Mesendoderm (in vitro differentiated cells): ENCODE measurements at regions not wholly inside any gene's neighbourhood (a gene's known extent, or its start where the extent isn't known, plus 50 kb on each side); places are given as distances from the start of the nearest gene placed in this dataset.
"Not testable (repeated sequence)": the region's sequence is repeated elsewhere in the genome, so short reads cannot be mapped to it uniquely, and the experiment has no call there.

Experiments used
- DNase-seq: peaks from one replicate; pipeline ENCODE4 v3.0.0; 2013
- H2AK5ac ChIP-seq: 2 replicates; pipeline ENCODE4 v1.6.1; 2013; ENCODE audit warnings: low read length, inconsistent platforms
- H2BK120ac ChIP-seq: 2 replicates; pipeline ENCODE4 v1.6.1; 2013; ENCODE audit warnings: low read depth, mild to moderate bottlenecking, low read length, moderate library complexity, mixed read lengths
- H2BK15ac ChIP-seq: replicated peaks from 2 replicates; pipeline ENCODE4 v1.6.1; 2013; ENCODE audit warnings: low read depth, mild to moderate bottlenecking, moderate library complexity
- H2BK5ac ChIP-seq: 2 replicates; pipeline ENCODE4 v1.6.1; 2013; ENCODE audit warnings: low read length, inconsistent platforms
- H3K18ac ChIP-seq: 2 replicates; pipeline ENCODE4 v1.6.1; 2013; ENCODE audit warnings: mild to moderate bottlenecking, low read length, mixed read lengths
- H3K23ac ChIP-seq: one replicate; pipeline ENCODE4 v1.6.1; 2013; ENCODE audit warnings: low read length
- H3K27ac ChIP-seq: 2 replicates; pipeline ENCODE4 v1.5.1; 2013; ENCODE audit warnings: low read depth, mild to moderate bottlenecking, inconsistent platforms, low read length, moderate library complexity
- H3K27me3 ChIP-seq: 2 replicates; pipeline ENCODE4 v1.6.1; 2013; ENCODE audit warnings: low read length, control low read depth, mild to moderate bottlenecking, inconsistent platforms; ENCODE audit not compliant: insufficient read depth, poor library complexity
- H3K36me3 ChIP-seq: 2 replicates; pipeline ENCODE4 v1.6.1; 2013; ENCODE audit warnings: low read length, inconsistent platforms; ENCODE audit not compliant: control insufficient read depth, insufficient read depth
- H3K4ac ChIP-seq: one replicate; pipeline ENCODE4 v1.6.1; 2013; ENCODE audit warnings: low read depth, mild to moderate bottlenecking, low read length, moderate library complexity
- H3K4me1 ChIP-seq: 2 replicates; pipeline ENCODE4 v1.6.1; 2013; ENCODE audit warnings: low read depth, low read length, inconsistent platforms; ENCODE audit not compliant: control insufficient read depth
- H3K4me2 ChIP-seq: 2 replicates; pipeline ENCODE4 v1.6.1; 2013; ENCODE audit warnings: low read length
- H3K4me3 ChIP-seq: 2 replicates; pipeline ENCODE4 v1.5.1; 2013; ENCODE audit warnings: mild to moderate bottlenecking, low read length
- H3K56ac ChIP-seq: one replicate; pipeline ENCODE4 v1.6.1; 2013; ENCODE audit warnings: low read length
- H3K79me1 ChIP-seq: 2 replicates; pipeline ENCODE4 v1.6.1; 2013; ENCODE audit warnings: low read length, inconsistent platforms
- H3K79me2 ChIP-seq: 2 replicates; pipeline ENCODE4 v1.6.1; 2013; ENCODE audit warnings: mild to moderate bottlenecking, low read length; ENCODE audit not compliant: control insufficient read depth, insufficient read depth
- H3K9ac ChIP-seq: 2 replicates; pipeline ENCODE4 v1.6.1; 2013; ENCODE audit warnings: low read length, inconsistent platforms
- H4K5ac ChIP-seq: one replicate; pipeline ENCODE4 v1.6.1; 2013; ENCODE audit warnings: low read length
- H4K8ac ChIP-seq: one replicate; pipeline ENCODE4 v1.6.1; 2013; ENCODE audit warnings: low read depth, mild to moderate bottlenecking, control low read depth, low read length, moderate library complexity
- WGBS: extraction: QIAGEN DNeasy Blood & Tissue Kit; methylation state at CpG from one replicate; pipeline ENCODE4 v1.1.7; 2013; ENCODE audit warnings: low lambda C conversion rate, missing lambda C conversion rate; ENCODE audit not compliant: insufficient coverage; ENCODE audit errors: extremely low coverage; 5-methylcytosine and 5-hydroxymethylcytosine counted together

GRCh38 chr21:18744840-18745239 is 341.3 kb upstream of the TMPRSS15 start:
- peak; percentile 53 for DNase-seq
- Histone ChIP-seq H3K23ac (no peak overlapping the region), H3K36me3 (no peaks in the 10 kb centered on the region), H3K4ac (no peak overlapping the region), H2AK5ac (no peak overlapping the region), H2BK120ac (no peak overlapping the region), H4K5ac (no peak overlapping the region), H3K18ac (no peak overlapping the region), H4K8ac (no peak overlapping the region), H3K27me3 (no peaks in the 10 kb centered on the region), H3K27ac (no peak overlapping the region), H3K9ac (no peak overlapping the region), H3K56ac (no peak overlapping the region), H3K4me1 (no peaks in the 10 kb centered on the region), H3K79me1 (no peaks in the 10 kb centered on the region), H2BK5ac (no peak overlapping the region), H3K4me3 (no peak overlapping the region), H2BK15ac (no peak overlapping the region), H3K4me2 (no peak overlapping the region), H3K79me2 (no peaks in the 10 kb centered on the region)
- no CpG with 5 or more reads among the region's 2 CpGs for WGBS

GRCh38 chr21:18752894-18753293 is 349.3 kb upstream of the TMPRSS15 start:
- not testable (repeated sequence) for H3K18ac ChIP-seq, H3K4me3 ChIP-seq, H2BK5ac ChIP-seq, H3K36me3 ChIP-seq, H2AK5ac ChIP-seq, H3K4me1 ChIP-seq, H2BK120ac ChIP-seq, H4K5ac ChIP-seq, H3K79me2 ChIP-seq, DNase-seq, H3K27ac ChIP-seq, H2BK15ac ChIP-seq, H3K23ac ChIP-seq, H3K27me3 ChIP-seq, H4K8ac ChIP-seq, H3K56ac ChIP-seq, H3K79me1 ChIP-seq, H3K4me2 ChIP-seq, H3K4ac ChIP-seq, H3K9ac ChIP-seq
- WGBS = no CpG with 5 or more reads among the region's 15 CpGs

- H4K8ac ChIP-seq, H3K4me2 ChIP-seq, H3K36me3 ChIP-seq, H2BK5ac ChIP-seq, H3K27me3 ChIP-seq, H3K79me2 ChIP-seq, H3K23ac ChIP-seq, H2BK120ac ChIP-seq, H4K5ac ChIP-seq, H3K4me1 ChIP-seq, H3K79me1 ChIP-seq, H3K27ac ChIP-seq, H3K9ac ChIP-seq, DNase-seq, H2BK15ac ChIP-seq, H2AK5ac ChIP-seq, H3K18ac ChIP-seq, H3K56ac ChIP-seq, H3K4me3 ChIP-seq, H3K4ac ChIP-seq: not testable (repeated sequence)
- no CpG with 5 or more reads among the region's 4 CpGs for WGBS
Observed at GRCh38 chr21:18756272-18756671, 352.7 kb upstream of the TMPRSS15 start.

- Histone ChIP-seq H3K4ac (no peak overlapping the region), H3K27me3 (no peaks in the 10 kb centered on the region), H3K23ac (no peak overlapping the region), H3K36me3 (no peaks in the 10 kb centered on the region), H3K4me3 (no peak overlapping the region), H3K4me1 (no peaks in the 10 kb centered on the region), H2BK15ac (no peak overlapping the region), H3K79me2 (no peaks in the 10 kb centered on the region), H3K79me1 (no peaks in the 10 kb centered on the region), H3K4me2 (no peak overlapping the region), H3K18ac (peak overlapping the region; percentile 60), H3K27ac (no peak overlapping the region), H3K56ac (no peak overlapping the region), H4K5ac (no peak overlapping the region), H2BK120ac (peak overlapping the region; percentile 21), H2AK5ac (no peak overlapping the region), H3K9ac (no peak overlapping the region), H2BK5ac (no peak overlapping the region), H4K8ac (no peak overlapping the region)
- DNase-seq = no peak
- WGBS = no CpG with 5 or more reads among the region's 7 CpGs
Observed at GRCh38 chr21:18759267-18759666, 355.7 kb upstream of the TMPRSS15 start.

GRCh38 chr21:18759751-18760161 is 356.2 kb upstream of the TMPRSS15 start:
- Histone ChIP-seq H3K4me2 (no peak overlapping the region), H4K8ac (no peak overlapping the region), H3K27ac (no peak overlapping the region), H2BK120ac (no peak overlapping the region), H3K18ac (no peak overlapping the region), H2BK5ac (no peak overlapping the region), H3K4me3 (no peak overlapping the region), H3K23ac (no peak overlapping the region), H3K4ac (no peak overlapping the region), H2BK15ac (no peak overlapping the region), H3K27me3 (no peaks in the 10 kb centered on the region), H3K79me2 (no peaks in the 10 kb centered on the region), H3K4me1 (no peaks in the 10 kb centered on the region), H3K56ac (no peak overlapping the region), H4K5ac (no peak overlapping the region), H3K9ac (no peak overlapping the region), H3K36me3 (no peaks in the 10 kb centered on the region), H2AK5ac (no peak overlapping the region), H3K79me1 (no peaks in the 10 kb centered on the region)
- WGBS = no CpG with 5 or more reads among the region's 17 CpGs
- no peak for DNase-seq

GRCh38 chr21:18760247-18760646 is 356.7 kb upstream of the TMPRSS15 start:
- no CpG with 5 or more reads among the region's 5 CpGs for WGBS
- no peaks in the 10 kb centered on the region for H3K27me3 ChIP-seq
- no peak overlapping the region for H4K8ac ChIP-seq
- H2BK120ac ChIP-seq = no peak overlapping the region
- no peak overlapping the region for H4K5ac ChIP-seq
- no peak overlapping the region for H2AK5ac ChIP-seq
- no peaks in the 10 kb centered on the region for H3K4me1 ChIP-seq
- no peaks in the 10 kb centered on the region for H3K36me3 ChIP-seq
- no peak overlapping the region for H3K4me2 ChIP-seq
- no peak overlapping the region for H3K4ac ChIP-seq
- H3K18ac ChIP-seq = no peak overlapping the region
- no peak overlapping the region for H3K56ac ChIP-seq
- H3K79me2 ChIP-seq = no peaks in the 10 kb centered on the region
- no peak overlapping the region for H3K9ac ChIP-seq
- H2BK15ac ChIP-seq = no peak overlapping the region
- no peak overlapping the region for H3K4me3 ChIP-seq
- H3K27ac ChIP-seq = no peak overlapping the region
- peak; percentile 5 for DNase-seq
- no peak overlapping the region for H2BK5ac ChIP-seq
- no peaks in the 10 kb centered on the region for H3K79me1 ChIP-seq
- H3K23ac ChIP-seq = no peak overlapping the region
